Trophoblast cell (in vitro differentiated cells and primary cell): ENCODE measurements at regions not wholly inside any gene's neighbourhood (a gene's known extent, or its start where the extent isn't known, plus 50 kb on each side); places are given as distances from the start of the nearest gene placed in this dataset.

ENCODE experiments used
- DNase-seq, 2 donors: peaks; one replicate each; pipeline ENCODE4 v3.0.0-alpha.2; 2016
- H2AFZ ChIP-seq: 2 replicates; pipeline ENCODE4 v1.6.1; 2013; ENCODE audit warnings: low read length, moderate library complexity, mild to moderate bottlenecking; ENCODE audit not compliant: insufficient read depth, poor library complexity
- H2AK5ac ChIP-seq: 2 replicates; pipeline ENCODE4 v1.6.1; 2013; ENCODE audit warnings: mild to moderate bottlenecking, low read length
- H2BK120ac ChIP-seq: 2 replicates; pipeline ENCODE4 v1.6.1; 2013; ENCODE audit warnings: low read length, mild to moderate bottlenecking, moderate library complexity; ENCODE audit not compliant: insufficient read depth, poor library complexity
- H2BK12ac ChIP-seq: 2 replicates; pipeline ENCODE4 v1.6.1; 2013; ENCODE audit warnings: mild to moderate bottlenecking, low read length, moderate library complexity
- H2BK5ac ChIP-seq: 2 replicates; pipeline ENCODE4 v1.6.1; 2013; ENCODE audit warnings: low read length, low read depth, moderate library complexity, mild to moderate bottlenecking; ENCODE audit not compliant: poor library complexity
- H3K14ac ChIP-seq: 2 replicates; pipeline ENCODE4 v1.6.1; 2013; ENCODE audit warnings: mild to moderate bottlenecking, low read length
- H3K18ac ChIP-seq: 2 replicates; pipeline ENCODE4 v1.6.1; 2013; ENCODE audit warnings: mild to moderate bottlenecking, low read length
- H3K23ac ChIP-seq: 2 replicates; pipeline ENCODE4 v1.6.1; 2013; ENCODE audit warnings: low read length
- H3K27ac ChIP-seq: 2 replicates; pipeline ENCODE4 v1.5.1; 2013; ENCODE audit warnings: low read depth, mild to moderate bottlenecking, inconsistent platforms, low read length, moderate library complexity
- H3K27me3 ChIP-seq: 2 replicates; pipeline ENCODE4 v1.6.1; 2013; ENCODE audit warnings: inconsistent platforms, mild to moderate bottlenecking, low read length, moderate library complexity; ENCODE audit not compliant: insufficient read depth
- H3K36me3 ChIP-seq, 2 experiments: 1 replicate in 1 of 2; 2 replicates in 1 of 2; pipeline ENCODE4 v1.6.1; 2013; ENCODE audit warnings: low read length in 2 of 2, mild to moderate bottlenecking in 2 of 2, moderate library complexity in 1 of 2; ENCODE audit not compliant: insufficient read depth in 2 of 2, control insufficient read depth in 1 of 2
- H3K4ac ChIP-seq: 2 replicates; pipeline ENCODE4 v1.6.1; 2013; ENCODE audit warnings: low read depth, mild to moderate bottlenecking, low read length, moderate library complexity
- H3K4me1 ChIP-seq, 2 experiments: 1 replicate in 1 of 2; 2 replicates in 1 of 2; pipeline ENCODE4 v1.6.1; 2013; ENCODE audit warnings: low read length in 2 of 2, mild to moderate bottlenecking in 2 of 2, moderate library complexity in 1 of 2; ENCODE audit not compliant: insufficient read depth in 2 of 2, control insufficient read depth in 1 of 2
- H3K4me2 ChIP-seq: 2 replicates; pipeline ENCODE4 v1.6.1; 2013; ENCODE audit warnings: inconsistent platforms, mild to moderate bottlenecking, low read length, moderate library complexity
- H3K4me3 ChIP-seq: 2 replicates; pipeline ENCODE4 v1.5.1; 2013; ENCODE audit warnings: mild to moderate bottlenecking, low read depth, low read length, inconsistent platforms
- H3K79me1 ChIP-seq: one replicate; pipeline ENCODE4 v1.6.1; 2013; ENCODE audit warnings: low read length
- H3K79me2 ChIP-seq: 2 replicates; pipeline ENCODE4 v1.6.1; 2013; ENCODE audit warnings: low read length, mild to moderate bottlenecking; ENCODE audit not compliant: control insufficient read depth, insufficient read depth, poor library complexity
- H3K9ac ChIP-seq: 2 replicates; pipeline ENCODE4 v1.6.1; 2013; ENCODE audit warnings: mild to moderate bottlenecking, low read length
- H3K9me3 ChIP-seq: 2 replicates; pipeline ENCODE4 v1.6.1; 2013; ENCODE audit warnings: low read depth, mild to moderate bottlenecking, control low read depth, inconsistent platforms, low read length; ENCODE audit not compliant: insufficient read depth
- H4K12ac ChIP-seq: 2 replicates; pipeline ENCODE4 v1.6.1; 2013; ENCODE audit warnings: low read depth, mild to moderate bottlenecking, low read length, moderate library complexity
- H4K8ac ChIP-seq: 2 replicates; pipeline ENCODE4 v1.6.1; 2013; ENCODE audit warnings: low read depth, mild to moderate bottlenecking, low read length, moderate library complexity
- H4K91ac ChIP-seq: one replicate; pipeline ENCODE4 v1.6.1; 2013; ENCODE audit warnings: low read depth, mild to moderate bottlenecking, low read length, moderate library complexity
- WGBS: extraction: QIAGEN DNeasy Blood & Tissue Kit; methylation state at CpG from one replicate; pipeline ENCODE4 v1.1.7; 2013; ENCODE audit warnings: missing lambda C conversion rate; ENCODE audit not compliant: insufficient read length, insufficient coverage; ENCODE audit errors: extremely low coverage; 5-methylcytosine and 5-hydroxymethylcytosine counted together

DNA sequence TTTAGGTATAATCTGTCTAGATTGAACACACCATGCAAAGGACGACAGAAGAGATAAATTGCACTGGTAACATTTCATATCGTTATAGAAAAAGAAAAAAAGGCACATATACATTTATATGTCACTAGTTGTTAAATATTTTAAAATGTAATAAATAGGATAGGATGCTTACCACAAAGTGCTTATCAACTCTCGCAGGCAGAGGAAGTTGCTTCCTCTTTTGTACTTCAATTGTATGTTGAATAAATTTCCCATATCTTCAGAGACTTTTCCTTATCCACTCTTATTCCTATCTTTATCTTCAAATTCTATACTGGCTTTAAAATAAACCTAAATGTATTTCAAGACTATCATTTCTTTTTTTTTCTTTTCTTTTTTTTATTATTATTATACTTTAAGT, 163.3 kb upstream of the SPOCK3 start:
- no peak overlapping the region for H2AFZ ChIP-seq
- no peak overlapping the region for H3K4me3 ChIP-seq
- no peak overlapping the region for H2BK120ac ChIP-seq
- no peak overlapping the region for H3K27ac ChIP-seq
- H4K8ac ChIP-seq = no peak overlapping the region
- H3K23ac ChIP-seq = no peak overlapping the region
- no peak overlapping the region for H4K91ac ChIP-seq
- H3K9me3 ChIP-seq = no peaks in the 10 kb centered on the region
- no peak overlapping the region for H2BK12ac ChIP-seq
- DNase-seq = no peak
- H3K18ac ChIP-seq = no peak overlapping the region
- no peaks in the 10 kb centered on the region for H3K36me3 ChIP-seq
- H3K79me2 ChIP-seq = no peaks in the 10 kb centered on the region
- H3K4ac ChIP-seq = no peak overlapping the region
- H3K27me3 ChIP-seq = no peaks in the 10 kb centered on the region
- H4K12ac ChIP-seq = no peak overlapping the region
- no peak overlapping the region for H3K9ac ChIP-seq
- H3K4me1 ChIP-seq = no peaks in the 10 kb centered on the region
- WGBS = no CpG with 5 or more reads among the region's 3 CpGs
- no peak overlapping the region for H2BK5ac ChIP-seq
- H3K4me2 ChIP-seq = no peak overlapping the region
- no peaks in the 10 kb centered on the region for H3K79me1 ChIP-seq
- H2AK5ac ChIP-seq = no peak overlapping the region
- no peak overlapping the region for H3K14ac ChIP-seq

DNA sequence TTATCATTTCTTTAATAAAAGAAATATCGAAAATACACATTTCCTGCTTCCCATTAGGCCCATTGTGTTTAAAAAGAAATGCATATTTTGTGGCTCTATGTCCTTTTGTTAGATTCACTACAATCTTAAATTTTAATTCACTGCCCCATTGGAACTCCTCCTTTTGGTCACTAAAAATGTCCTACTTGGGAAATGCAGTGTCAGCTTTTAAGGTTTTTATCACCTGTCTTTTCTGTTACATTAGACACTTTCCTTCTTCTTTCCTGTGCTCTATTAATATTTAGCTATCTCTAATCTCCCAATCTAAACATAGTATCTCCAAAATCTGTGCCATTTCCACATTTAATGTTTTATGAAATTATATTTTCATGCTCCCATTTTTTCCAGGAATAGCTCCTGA, 164.9 kb upstream of the SPOCK3 start:
- Histone ChIP-seq H3K4me3 (no peak overlapping the region), H3K36me3 (no peaks in the 10 kb centered on the region), H3K79me2 (no peaks in the 10 kb centered on the region), H4K12ac (no peak overlapping the region), H3K79me1 (no peaks in the 10 kb centered on the region), H3K4me2 (no peak overlapping the region), H3K9me3 (no peaks in the 10 kb centered on the region), H2AK5ac (no peak overlapping the region), H3K27me3 (no peaks in the 10 kb centered on the region), H4K8ac (no peak overlapping the region), H3K9ac (no peak overlapping the region), H3K23ac (no peak overlapping the region), H3K14ac (no peak overlapping the region), H4K91ac (no peak overlapping the region), H2AFZ (no peak overlapping the region), H3K27ac (no peak overlapping the region), H3K4me1 (no peaks in the 10 kb centered on the region), H2BK12ac (no peak overlapping the region), H2BK5ac (no peak overlapping the region), H3K4ac (no peak overlapping the region), H3K18ac (no peak overlapping the region), H2BK120ac (no peak overlapping the region)
- DNase-seq = no peak
- no CpG with 5 or more reads among the region's 1 CpG for WGBS

DNA sequence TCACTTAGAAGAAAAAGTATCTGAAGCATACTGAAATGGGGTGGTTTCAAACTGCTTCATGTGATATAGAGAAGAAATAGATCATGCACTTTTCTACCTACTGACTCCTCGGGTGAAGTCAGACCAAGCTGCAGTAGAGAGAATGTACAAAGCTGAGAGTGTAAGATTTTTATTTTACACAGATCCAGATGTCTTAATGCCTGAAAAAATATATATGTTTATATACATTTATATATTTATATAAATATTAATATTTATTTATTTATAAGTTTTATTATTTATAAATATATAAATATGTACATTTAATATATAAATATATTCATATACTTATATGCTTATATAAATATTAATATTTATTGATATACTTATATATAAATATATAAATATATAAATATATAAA, 171.9 kb upstream of the SPOCK3 start:
- WGBS = no CpG with 5 or more reads among the region's 1 CpG
- Histone ChIP-seq H3K36me3 (no peaks in the 10 kb centered on the region), H3K27ac (no peak overlapping the region), H4K8ac (no peak overlapping the region), H2BK5ac (no peak overlapping the region), H2BK12ac (no peak overlapping the region), H3K79me2 (no peaks in the 10 kb centered on the region), H4K91ac (no peak overlapping the region), H4K12ac (no peak overlapping the region), H2AFZ (no peak overlapping the region), H3K23ac (no peak overlapping the region), H3K14ac (no peak overlapping the region), H3K18ac (no peak overlapping the region), H2AK5ac (no peak overlapping the region), H3K9ac (no peak overlapping the region), H3K4ac (no peak overlapping the region), H3K27me3 (no peaks in the 10 kb centered on the region), H2BK120ac (no peak overlapping the region), H3K9me3 (no peaks in the 10 kb centered on the region), H3K4me1 (no peaks in the 10 kb centered on the region), H3K79me1 (no peaks in the 10 kb centered on the region), H3K4me3 (no peak overlapping the region), H3K4me2 (no peak overlapping the region)
- no peak for DNase-seq

DNA sequence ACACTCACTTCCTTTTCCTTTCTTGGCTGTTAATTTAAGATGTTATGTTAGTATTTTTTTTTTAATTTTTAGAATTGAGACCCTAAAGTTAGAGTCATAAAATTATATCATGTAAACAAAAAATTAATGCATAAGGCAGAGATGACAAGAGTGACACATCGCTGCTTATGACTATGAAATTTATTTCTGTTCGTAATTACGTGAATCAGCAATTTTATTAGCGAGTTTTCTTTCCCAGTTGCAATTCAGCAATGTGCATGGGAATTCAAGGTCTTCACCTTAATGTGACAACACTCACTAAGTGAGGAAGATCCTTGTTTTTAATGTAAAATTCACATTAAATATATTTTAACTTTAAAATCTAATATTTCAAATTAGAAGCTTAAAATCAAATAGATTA, 181.2 kb upstream of the SPOCK3 start:
- H3K27ac ChIP-seq = no peak overlapping the region
- H3K9ac ChIP-seq = no peak overlapping the region
- H3K4me1 ChIP-seq = peaks cover 0 to 6% of the 10 kb centered on the region in 2 experiments
- WGBS = no CpG with 5 or more reads among the region's 4 CpGs
- H2BK12ac ChIP-seq = no peak overlapping the region
- no peak overlapping the region for H3K4ac ChIP-seq
- H3K9me3 ChIP-seq = no peaks in the 10 kb centered on the region
- H3K36me3 ChIP-seq = no peaks in the 10 kb centered on the region
- no peak overlapping the region for H2AK5ac ChIP-seq
- H3K14ac ChIP-seq = no peak overlapping the region
- H3K18ac ChIP-seq = no peak overlapping the region
- H3K79me2 ChIP-seq = no peaks in the 10 kb centered on the region
- H4K12ac ChIP-seq = no peak overlapping the region
- no peak overlapping the region for H2BK120ac ChIP-seq
- H4K8ac ChIP-seq = no peak overlapping the region
- H2AFZ ChIP-seq = no peak overlapping the region
- no peaks in the 10 kb centered on the region for H3K79me1 ChIP-seq
- no peak overlapping the region for H3K23ac ChIP-seq
- H2BK5ac ChIP-seq = no peak overlapping the region
- no peaks in the 10 kb centered on the region for H3K27me3 ChIP-seq
- no peak for DNase-seq
- H3K4me3 ChIP-seq = no peak overlapping the region
- no peak overlapping the region for H4K91ac ChIP-seq
- H3K4me2 ChIP-seq = no peak overlapping the region
